HepG2 (cell line): ENCODE measurements at regions not wholly inside any gene's neighbourhood (a gene's known extent, or its start where the extent isn't known, plus 50 kb on each side); places are given as distances from the start of the nearest gene placed in this dataset.

Experiments
- GABPA ChIP-seq, 2 experiments: IDR thresholded peaks; 2 replicates each; pipeline ENCODE4 v1.6.1; 2011 to 2016; ENCODE audit warnings: low read depth in 2 of 2, low read length in 1 of 2, missing biosample characterization in 1 of 2, missing genetic modification characterization in 1 of 2
- POLR2A ChIP-seq, 2 experiments: IDR thresholded peaks; 2 replicates each; pipeline ENCODE4 v1.6.1; 2011; ENCODE audit warnings: low read depth in 2 of 2, low read length in 2 of 2, mild to moderate bottlenecking in 1 of 2, moderate library complexity in 1 of 2; ENCODE audit not compliant: insufficient read depth in 1 of 2
- SNAPC5 ChIP-seq: sonication (generic); formaldehyde crosslinking; IDR thresholded peaks from 2 replicates; pipeline ENCODE4 v1.8.1; 2023; ENCODE audit warnings: mild to moderate bottlenecking, missing genetic modification reagents, borderline replicate concordance
- ZSCAN20 ChIP-seq: sonication (generic); formaldehyde crosslinking; IDR thresholded peaks from 2 replicates; pipeline ENCODE4 v1.4.0; 2020; ENCODE audit warnings: missing genetic modification reagents, mild to moderate bottlenecking, borderline replicate concordance

GRCh38 chr1:164058198-164058597, 500.8 kb upstream of the PBX1 start:
- no peak for TF ChIP-seq GABPA (IDR thresholded peaks at IDR 0.05; ENCODE audit: low read depth, low read length)
- no peak for TF ChIP-seq GABPA (CRISPR knock-in tag; IDR thresholded peaks at IDR 0.05; ENCODE audit: low read depth)
- no peak for TF ChIP-seq SNAPC5 (CRISPR knock-in tag)
- TF ChIP-seq ZSCAN20, result no peak
- no peak for TF ChIP-seq POLR2A (IDR thresholded peaks at IDR 0.05; ENCODE audit: insufficient read depth in 1 of 2, low read depth in 2 of 2, low read length in 2 of 2)
